NB4 (cell line): ENCODE measurements at regions not wholly inside any gene's neighbourhood (a gene's known extent, or its start where the extent isn't known, plus 50 kb on each side); places are given as distances from the start of the nearest gene placed in this dataset.

Experiments
- POLR2A ChIP-seq: IDR thresholded peaks from 2 replicates; pipeline ENCODE4 v1.6.1; 2011; ENCODE audit warnings: mild to moderate bottlenecking; ENCODE audit not compliant: insufficient read length; ENCODE audit errors: extremely low read depth
- TF ChIP-seq, protein P1 (sequence below): IDR thresholded peaks from one replicate; pipeline ENCODE4 v1.5.1; 2012; ENCODE audit warnings: low read depth, low read length

DNA sequence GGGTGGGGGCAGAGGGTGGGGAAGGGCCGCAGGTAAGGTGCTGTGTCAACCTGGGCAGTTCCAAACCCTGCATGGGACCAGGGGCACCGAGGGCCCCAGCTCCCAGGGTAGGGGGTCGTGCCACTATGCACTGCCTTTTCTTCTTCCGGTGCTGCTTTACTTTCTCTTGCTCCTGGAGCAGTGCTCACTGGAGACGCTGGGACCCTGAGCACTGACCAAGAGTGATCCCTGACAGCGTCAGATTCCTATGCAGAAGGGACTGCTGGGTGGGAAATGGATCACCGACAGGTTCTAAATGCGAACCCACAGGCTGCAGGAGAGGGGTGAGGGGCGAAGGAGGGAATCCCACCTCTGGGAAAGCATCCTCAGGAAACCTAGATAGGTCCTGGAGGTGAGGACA, 470.1 kb downstream of the SOX9 start:
- no peak for TF ChIP-seq POLR2A
- TF ChIP-seq, protein P1, sequence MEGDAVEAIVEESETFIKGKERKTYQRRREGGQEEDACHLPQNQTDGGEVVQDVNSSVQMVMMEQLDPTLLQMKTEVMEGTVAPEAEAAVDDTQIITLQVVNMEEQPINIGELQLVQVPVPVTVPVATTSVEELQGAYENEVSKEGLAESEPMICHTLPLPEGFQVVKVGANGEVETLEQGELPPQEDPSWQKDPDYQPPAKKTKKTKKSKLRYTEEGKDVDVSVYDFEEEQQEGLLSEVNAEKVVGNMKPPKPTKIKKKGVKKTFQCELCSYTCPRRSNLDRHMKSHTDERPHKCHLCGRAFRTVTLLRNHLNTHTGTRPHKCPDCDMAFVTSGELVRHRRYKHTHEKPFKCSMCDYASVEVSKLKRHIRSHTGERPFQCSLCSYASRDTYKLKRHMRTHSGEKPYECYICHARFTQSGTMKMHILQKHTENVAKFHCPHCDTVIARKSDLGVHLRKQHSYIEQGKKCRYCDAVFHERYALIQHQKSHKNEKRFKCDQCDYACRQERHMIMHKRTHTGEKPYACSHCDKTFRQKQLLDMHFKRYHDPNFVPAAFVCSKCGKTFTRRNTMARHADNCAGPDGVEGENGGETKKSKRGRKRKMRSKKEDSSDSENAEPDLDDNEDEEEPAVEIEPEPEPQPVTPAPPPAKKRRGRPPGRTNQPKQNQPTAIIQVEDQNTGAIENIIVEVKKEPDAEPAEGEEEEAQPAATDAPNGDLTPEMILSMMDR, result no peak
